ENCODE measurements at regions not wholly inside any gene's neighbourhood (a gene's known extent, or its start where the extent isn't known, plus 50 kb on each side); places are given as distances from the start of the nearest gene placed in this dataset.

DNA sequence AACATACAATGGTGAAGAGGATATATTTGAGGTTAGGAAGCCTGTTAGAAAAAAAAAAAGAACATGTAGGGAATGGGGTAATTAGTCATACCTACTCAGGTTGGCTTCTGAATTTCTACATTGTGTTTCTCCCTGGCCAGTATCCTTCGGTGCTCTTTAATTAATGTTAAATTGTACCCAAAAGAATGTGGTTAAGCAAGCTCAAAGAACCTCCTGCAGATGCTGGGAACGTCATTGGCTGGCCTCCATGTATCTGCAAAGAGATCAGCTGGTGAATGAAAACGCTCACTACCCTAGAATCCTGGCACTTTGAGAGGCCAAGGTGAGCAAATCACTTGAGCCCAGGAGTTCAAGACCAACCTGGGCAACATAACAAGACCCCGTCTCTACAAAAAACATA is 942.3 kb upstream of the PRKX start:
- Histone ChIP-seq H3K9me3 (no peaks in the 10 kb centered on the region), H3K36me3 (ENCODE audit: control insufficient read depth, insufficient read depth, low read length) (no peaks in the 10 kb centered on the region), H3K27me3 (replicated peaks; ENCODE audit: control insufficient read depth, insufficient read depth, low read length) (no peaks in the 10 kb centered on the region), H3K4me1 (no peaks in the 10 kb centered on the region), H3K4me3 (ENCODE audit: low read depth, low read length) (no peak overlapping the region)
- DNase-seq, result no peak
- intact Hi-C loops (cut with micrococcal nuclease; ENCODE audit: unreplicated experiment), result no loop called here
- POLR2A ChIA-PET, result no interaction called here
- CTCF ChIA-PET, result no interaction called here
- TF ChIP-seq, protein P1, sequence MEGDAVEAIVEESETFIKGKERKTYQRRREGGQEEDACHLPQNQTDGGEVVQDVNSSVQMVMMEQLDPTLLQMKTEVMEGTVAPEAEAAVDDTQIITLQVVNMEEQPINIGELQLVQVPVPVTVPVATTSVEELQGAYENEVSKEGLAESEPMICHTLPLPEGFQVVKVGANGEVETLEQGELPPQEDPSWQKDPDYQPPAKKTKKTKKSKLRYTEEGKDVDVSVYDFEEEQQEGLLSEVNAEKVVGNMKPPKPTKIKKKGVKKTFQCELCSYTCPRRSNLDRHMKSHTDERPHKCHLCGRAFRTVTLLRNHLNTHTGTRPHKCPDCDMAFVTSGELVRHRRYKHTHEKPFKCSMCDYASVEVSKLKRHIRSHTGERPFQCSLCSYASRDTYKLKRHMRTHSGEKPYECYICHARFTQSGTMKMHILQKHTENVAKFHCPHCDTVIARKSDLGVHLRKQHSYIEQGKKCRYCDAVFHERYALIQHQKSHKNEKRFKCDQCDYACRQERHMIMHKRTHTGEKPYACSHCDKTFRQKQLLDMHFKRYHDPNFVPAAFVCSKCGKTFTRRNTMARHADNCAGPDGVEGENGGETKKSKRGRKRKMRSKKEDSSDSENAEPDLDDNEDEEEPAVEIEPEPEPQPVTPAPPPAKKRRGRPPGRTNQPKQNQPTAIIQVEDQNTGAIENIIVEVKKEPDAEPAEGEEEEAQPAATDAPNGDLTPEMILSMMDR (IDR thresholded peaks at IDR 0.05; ENCODE audit: insufficient read depth in 1 of 2, low read depth in 1 of 2, low read length in 1 of 2, severe bottlenecking in 1 of 2, unreplicated experiment in 1 of 2), result no peak
- Mint-ChIP-seq H3K27me3 (ENCODE audit: insufficient read depth, unreplicated experiment) (no peaks in the 10 kb centered on the region), H3K4me3 (ENCODE audit: unreplicated experiment) (no peak overlapping the region), H3K27ac (ENCODE audit: unreplicated experiment) (no peak overlapping the region), H3K36me3 (ENCODE audit: insufficient read depth, unreplicated experiment) (no peaks in the 10 kb centered on the region), H3K4me1 (ENCODE audit: low read depth, unreplicated experiment) (no peaks in the 10 kb centered on the region), H3K9me3 (ENCODE audit: unreplicated experiment) (peaks cover 10% of the 10 kb centered on the region)
- BruUV-seq (replicated peaks), result no TSS peak

DNA sequence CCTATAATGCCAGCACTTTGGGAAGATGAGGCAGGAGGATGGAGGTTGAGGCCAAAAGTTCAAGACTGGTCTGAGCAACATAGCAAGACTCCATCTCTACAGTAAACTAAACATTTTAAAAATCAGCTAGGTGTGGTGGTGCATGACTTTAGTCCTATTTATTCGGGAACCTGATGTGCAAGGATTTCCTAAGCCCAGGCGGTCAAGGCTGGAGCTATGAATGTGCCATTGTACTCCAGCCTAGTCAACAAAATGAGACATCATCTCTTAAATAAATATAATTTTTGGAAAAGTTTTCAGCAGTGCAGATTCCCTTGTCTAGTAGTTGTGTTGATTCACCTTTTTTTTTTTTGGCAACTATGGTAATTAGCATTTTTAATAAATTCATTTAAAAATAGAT is 928.7 kb upstream of the PRKX start:
- intact Hi-C loops (cut with micrococcal nuclease; ENCODE audit: unreplicated experiment), result no loop called here
- TF ChIP-seq, protein P1 (IDR thresholded peaks at IDR 0.05; ENCODE audit: insufficient read depth in 1 of 2, low read depth in 1 of 2, low read length in 1 of 2, severe bottlenecking in 1 of 2, unreplicated experiment in 1 of 2), result no peak
- Mint-ChIP-seq H3K4me1 (ENCODE audit: low read depth, unreplicated experiment) (no peaks in the 10 kb centered on the region), H3K27me3 (ENCODE audit: insufficient read depth, unreplicated experiment) (no peaks in the 10 kb centered on the region), H3K36me3 (ENCODE audit: insufficient read depth, unreplicated experiment) (no peaks in the 10 kb centered on the region), H3K4me3 (ENCODE audit: unreplicated experiment) (no peak overlapping the region), H3K9me3 (ENCODE audit: unreplicated experiment) (no peaks in the 10 kb centered on the region), H3K27ac (ENCODE audit: unreplicated experiment) (no peak overlapping the region)
- Histone ChIP-seq H3K9me3 (no peaks in the 10 kb centered on the region), H3K4me1 (no peaks in the 10 kb centered on the region), H3K27me3 (replicated peaks; ENCODE audit: control insufficient read depth, insufficient read depth, low read length) (no peaks in the 10 kb centered on the region), H3K36me3 (ENCODE audit: control insufficient read depth, insufficient read depth, low read length) (no peaks in the 10 kb centered on the region), H3K4me3 (ENCODE audit: low read depth, low read length) (no peak overlapping the region)
- no peak for DNase-seq
- POLR2A ChIA-PET, result no interaction called here
- CTCF ChIA-PET, result no interaction called here
- BruUV-seq (replicated peaks), result no TSS peak

DNA sequence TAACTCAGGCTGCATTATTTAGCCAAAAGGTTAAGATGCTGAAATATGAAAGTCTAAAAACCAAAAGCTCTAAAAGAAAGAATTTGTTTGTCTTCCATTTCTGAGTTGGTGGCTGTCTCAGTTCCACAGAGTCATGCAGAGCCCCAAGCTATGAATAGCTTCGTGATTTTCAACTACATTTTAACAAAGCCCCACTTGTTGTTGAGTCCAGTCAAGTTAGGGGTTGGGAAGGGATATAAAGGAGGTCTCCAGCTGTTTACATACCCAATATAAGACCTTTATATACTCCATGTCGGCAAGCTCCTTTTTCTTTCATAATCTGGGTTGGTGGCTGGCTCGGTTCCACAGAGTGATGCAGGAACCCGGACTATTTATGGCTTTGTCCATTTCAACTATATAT is 924.6 kb upstream of the PRKX start:
- ChIA-PET CTCF (no interaction called here), POLR2A (no interaction called here)
- Histone ChIP-seq H3K4me1 (no peaks in the 10 kb centered on the region), H3K4me3 (ENCODE audit: low read depth, low read length) (no peak overlapping the region), H3K27me3 (replicated peaks; ENCODE audit: control insufficient read depth, insufficient read depth, low read length) (no peaks in the 10 kb centered on the region), H3K9me3 (no peaks in the 10 kb centered on the region), H3K36me3 (ENCODE audit: control insufficient read depth, insufficient read depth, low read length) (no peaks in the 10 kb centered on the region)
- DNase-seq, result no peak
- intact Hi-C loops (cut with micrococcal nuclease; ENCODE audit: unreplicated experiment), result no loop called here
- no peaks in the 10 kb centered on the region for H3K9me3 Mint-ChIP-seq (ENCODE audit: unreplicated experiment)
- H3K27me3 Mint-ChIP-seq (ENCODE audit: insufficient read depth, unreplicated experiment), result no peaks in the 10 kb centered on the region
- H3K4me1 Mint-ChIP-seq (ENCODE audit: low read depth, unreplicated experiment), result no peaks in the 10 kb centered on the region
- BruUV-seq (replicated peaks), result no TSS peak
- H3K36me3 Mint-ChIP-seq (ENCODE audit: insufficient read depth, unreplicated experiment), result no peaks in the 10 kb centered on the region
- TF ChIP-seq, protein P1 (IDR thresholded peaks at IDR 0.05; ENCODE audit: insufficient read depth in 1 of 2, low read depth in 1 of 2, low read length in 1 of 2, severe bottlenecking in 1 of 2, unreplicated experiment in 1 of 2), result no peak
- H3K27ac Mint-ChIP-seq (ENCODE audit: unreplicated experiment), result no peak overlapping the region
- no peak overlapping the region for H3K4me3 Mint-ChIP-seq (ENCODE audit: unreplicated experiment)
